Stimulated activated CD8-positive, alpha-beta memory T cell treated with anti-CD3 and anti-CD28 coated beads, Interleukin-7, amount 100 ng/mL, for 48 hours (primary cell): ENCODE measurements at regions not wholly inside any gene's neighbourhood (a gene's known extent, or its start where the extent isn't known, plus 50 kb on each side); places are given as distances from the start of the nearest gene placed in this dataset.

Experiments
- DNase-seq, 2 donors: peaks; one replicate each; pipeline ENCODE4 v3.0.0-alpha.2; 2020; ENCODE audit warnings: low read depth in 1 of 2; ENCODE audit errors: extremely low read depth in 1 of 2

- DNase-seq: no peak
Measured at GRCh38 chr2:76330865-76331264, 620.1 kb upstream of the GCFC2 start.

- no peak for DNase-seq
Measured at GRCh38 chr2:76326636-76327035, 615.9 kb upstream of the GCFC2 start.

GRCh38 chr2:76323381-76323780 is 612.7 kb upstream of the GCFC2 start:
- no peak for DNase-seq

GRCh38 chr2:76320716-76321115 is 610.0 kb upstream of the GCFC2 start:
- DNase-seq: no peak

GRCh38 chr2:76318848-76319360 is 608.2 kb upstream of the GCFC2 start:
- no peak for DNase-seq

- no peak for DNase-seq
Measured at GRCh38 chr2:76316691-76317090, 606.0 kb upstream of the GCFC2 start.

- no peak for DNase-seq
Measured at GRCh38 chr2:76314271-76315020, 603.7 kb upstream of the GCFC2 start.

- no peak for DNase-seq
Measured at GRCh38 chr2:76312236-76312635, 601.5 kb upstream of the GCFC2 start.

GRCh38 chr2:76311728-76312127 is 601.0 kb upstream of the GCFC2 start:
- no peak for DNase-seq

- no peak for DNase-seq
Measured at GRCh38 chr2:76310894-76311633, 600.3 kb upstream of the GCFC2 start.

GRCh38 chr2:76307495-76307894 is 596.8 kb upstream of the GCFC2 start:
- no peak for DNase-seq

GRCh38 chr2:76298041-76298440 is 587.3 kb upstream of the GCFC2 start:
- no peak for DNase-seq

- no peak for DNase-seq
Measured at GRCh38 chr2:76296438-76296837, 585.7 kb upstream of the GCFC2 start.

GRCh38 chr2:76295762-76296161 is 585.0 kb upstream of the GCFC2 start:
- no peak for DNase-seq

- DNase-seq: no peak
Measured at GRCh38 chr2:76288598-76288997, 577.9 kb upstream of the GCFC2 start.

- no peak for DNase-seq
Measured at GRCh38 chr2:76288146-76288545, 577.4 kb upstream of the GCFC2 start.

GRCh38 chr2:76283350-76283749 is 572.6 kb upstream of the GCFC2 start:
- DNase-seq: no peak

- no peak for DNase-seq
Measured at GRCh38 chr2:76281156-76281841, 570.6 kb upstream of the GCFC2 start.

- no peak for DNase-seq
Measured at GRCh38 chr2:76280686-76281085, 570.0 kb upstream of the GCFC2 start.

- DNase-seq: no peak
Measured at GRCh38 chr2:76279142-76279541, 568.4 kb upstream of the GCFC2 start.

GRCh38 chr2:76275788-76276187 is 565.1 kb upstream of the GCFC2 start:
- no peak for DNase-seq

GRCh38 chr2:76274676-76275075 is 564.0 kb upstream of the GCFC2 start:
- DNase-seq: no peak
